ENCODE measurements at regions not wholly inside any gene's neighbourhood (a gene's known extent, or its start where the extent isn't known, plus 50 kb on each side); places are given as distances from the start of the nearest gene placed in this dataset.

DNA sequence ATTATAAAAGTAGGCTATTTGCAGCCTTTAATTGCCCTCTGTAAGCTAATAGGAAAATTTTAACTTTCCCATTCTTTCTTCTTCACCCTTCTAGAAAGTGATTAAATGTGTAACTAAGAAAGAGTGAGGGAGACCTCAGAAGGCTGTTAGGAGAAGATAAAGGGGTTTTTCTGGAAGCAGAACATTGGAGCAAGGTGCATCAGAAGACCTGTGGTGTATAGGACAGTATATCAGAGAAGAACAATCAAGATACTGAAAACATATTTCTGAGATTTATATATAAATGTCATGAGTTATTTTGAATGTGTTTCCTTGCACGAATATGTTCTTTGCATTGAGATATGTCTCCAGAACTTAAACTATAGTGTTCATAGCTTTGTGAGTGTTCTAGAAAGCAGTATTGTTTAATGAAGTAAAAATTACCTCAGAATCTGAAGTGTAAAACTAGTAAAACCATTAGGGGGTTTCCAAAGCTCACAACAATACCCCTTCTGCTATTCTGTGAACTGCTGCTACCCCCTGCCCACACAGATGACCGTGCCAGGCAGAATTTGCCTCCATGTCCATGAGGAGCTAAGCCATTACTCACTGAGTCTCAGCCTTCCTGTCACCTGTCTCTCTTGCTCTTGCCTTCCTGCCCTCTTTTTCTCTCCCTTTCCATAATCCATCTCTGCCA lies 537.9 kb downstream of the EPHA4 start:
- no peak for DNase-seq

DNA sequence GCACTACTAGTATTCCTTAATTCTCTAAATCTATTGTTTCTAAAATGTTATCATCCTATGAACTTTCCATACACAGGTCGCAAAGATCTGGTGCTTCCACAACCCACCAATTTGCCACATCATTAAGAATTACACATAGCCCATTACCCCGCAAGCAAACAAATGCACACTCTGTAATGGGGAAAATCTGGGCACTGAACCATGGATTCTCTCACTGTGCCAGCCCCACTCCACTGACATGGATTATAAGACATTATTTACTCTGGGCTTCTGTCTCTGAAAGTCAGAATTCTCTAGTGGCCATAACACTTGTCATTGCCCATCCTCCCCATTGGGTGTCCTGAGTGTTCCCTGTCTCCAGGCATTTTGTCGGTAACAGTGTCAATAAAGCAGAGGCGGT lies 537.1 kb downstream of the EPHA4 start:
- DNase-seq = no peak

GRCh38 chr2:221042926-221043325 lies 529.2 kb downstream of the EPHA4 start:
- no peak for DNase-seq

GRCh38 chr2:221044781-221045180 lies 527.3 kb downstream of the EPHA4 start:
- no peak for DNase-seq

DNA sequence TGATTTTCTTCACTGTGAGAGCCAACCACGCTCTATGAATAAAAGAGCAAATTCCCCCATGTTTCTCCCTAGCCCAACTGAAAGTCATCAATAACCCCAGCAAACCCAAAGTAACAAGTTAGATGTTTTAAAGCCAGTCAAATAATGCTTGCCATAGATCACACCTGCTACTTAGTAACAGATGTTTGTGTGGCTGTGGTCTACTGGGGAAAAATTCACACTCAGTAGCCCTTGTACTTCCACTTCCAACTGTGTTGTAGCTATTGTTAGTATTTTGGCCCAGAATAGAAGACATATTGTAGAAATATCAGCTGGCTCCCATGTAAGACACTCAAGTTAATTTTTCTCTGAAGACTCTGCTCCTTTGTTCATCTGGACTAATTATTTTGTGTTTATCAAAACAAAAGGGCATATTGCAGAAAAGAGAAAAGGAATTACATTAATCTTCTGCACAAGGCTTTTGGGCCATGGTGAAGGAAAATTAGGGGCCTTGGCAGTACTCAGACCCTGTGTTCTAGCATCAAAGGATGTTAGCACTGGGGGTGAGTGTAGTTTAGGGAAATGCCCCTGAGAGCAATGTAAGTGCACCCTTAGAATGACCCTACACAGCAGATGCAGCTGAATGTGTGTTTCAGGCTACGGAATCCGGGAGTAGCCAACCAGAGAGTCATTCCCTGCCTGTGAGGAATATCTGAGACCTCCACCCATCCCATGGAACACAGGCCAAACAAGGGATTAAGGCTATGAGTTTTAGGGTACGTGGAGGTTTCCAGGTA lies 521.9 kb downstream of the EPHA4 start:
- no peak for DNase-seq

DNA sequence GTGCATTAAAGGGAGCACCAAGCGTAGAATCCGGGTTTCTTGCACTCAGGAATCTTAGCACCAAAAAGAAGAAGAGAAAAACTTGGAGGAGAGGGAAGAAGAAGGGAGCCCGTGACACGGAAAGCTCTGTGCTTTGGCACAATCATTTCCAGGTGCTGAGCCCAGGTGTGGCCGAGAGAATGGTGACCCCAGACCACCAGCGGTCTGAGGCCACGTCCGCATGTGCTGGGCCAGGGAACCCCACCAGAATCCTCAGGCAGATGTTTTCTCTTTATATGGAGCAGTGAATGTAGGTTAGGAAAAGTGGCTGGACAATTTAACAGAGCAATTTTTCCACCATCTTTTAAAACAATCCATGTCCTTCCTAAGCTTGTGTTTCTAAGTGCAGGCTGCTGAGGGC lies 520.9 kb downstream of the EPHA4 start:
- no peak for DNase-seq

DNA sequence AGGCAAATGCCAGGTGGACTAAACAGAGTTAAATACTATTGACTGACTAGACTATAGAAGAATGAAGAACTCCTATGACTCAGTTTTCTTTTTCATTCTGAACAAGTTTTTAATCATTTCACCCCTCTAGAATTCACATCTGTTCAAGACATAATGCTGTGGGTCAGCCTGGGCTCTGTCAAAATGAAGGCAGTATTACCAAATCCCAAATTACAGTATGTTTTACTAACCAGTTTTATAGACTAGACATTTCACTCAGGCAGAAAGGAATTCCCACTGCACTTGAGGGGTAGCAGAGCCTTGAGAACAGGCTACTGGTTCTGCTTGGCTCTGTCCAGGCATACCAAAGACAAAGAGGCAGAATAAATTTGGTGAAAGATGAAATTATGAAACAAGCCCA lies 511.7 kb downstream of the EPHA4 start:
- no peak for DNase-seq

- no peak for DNase-seq
Observed at GRCh38 chr2:221063568-221063967, 508.5 kb downstream of the EPHA4 start.

DNA sequence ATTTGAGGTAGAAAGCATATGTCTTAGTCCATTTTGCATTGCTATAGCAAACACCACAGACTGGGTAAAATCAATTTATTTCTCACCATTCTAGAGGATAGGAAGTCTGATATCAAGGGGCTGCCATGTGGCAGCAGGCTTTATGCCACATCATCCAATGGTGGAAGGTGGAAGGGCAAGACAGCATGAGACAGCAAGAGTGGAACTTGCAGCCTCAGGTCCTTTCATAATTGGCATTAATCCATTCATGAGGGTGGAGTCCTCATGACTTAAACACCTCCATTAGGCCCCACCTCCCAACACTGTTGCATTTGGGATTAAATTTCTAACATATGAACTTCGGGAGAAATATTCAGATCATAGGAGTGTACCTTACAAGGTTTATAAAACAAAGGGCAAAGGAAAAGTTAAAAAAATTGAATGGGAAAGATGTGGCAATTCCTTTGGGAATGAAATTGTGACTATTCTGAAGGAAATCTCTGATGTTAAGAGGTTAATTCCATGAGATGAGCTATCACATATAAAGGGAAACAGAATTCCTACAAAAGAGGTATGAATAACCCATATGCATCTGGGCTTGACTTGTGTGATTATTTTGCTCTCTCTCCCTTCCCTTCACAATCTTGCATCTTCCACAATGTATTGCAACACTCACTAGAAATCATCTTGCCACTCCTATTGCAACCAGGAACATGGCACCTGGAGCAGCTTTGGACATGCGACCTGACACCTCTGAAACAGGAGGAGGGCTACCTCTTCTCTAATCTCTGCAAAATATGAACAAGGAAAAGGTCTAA lies 507.8 kb downstream of the EPHA4 start:
- DNase-seq = no peak

GRCh38 chr2:221064880-221065279 lies 507.2 kb downstream of the EPHA4 start:
- no peak for DNase-seq

GRCh38 chr2:221068123-221068522 lies 504.0 kb downstream of the EPHA4 start:
- no peak for DNase-seq

GRCh38 chr2:221070106-221070505 lies 502.0 kb downstream of the EPHA4 start:
- DNase-seq = no peak

GRCh38 chr2:221073326-221074049 lies 498.6 kb downstream of the EPHA4 start:
- DNase-seq = no peak

- no peak for DNase-seq
Observed at GRCh38 chr2:221074238-221074637, 497.9 kb downstream of the EPHA4 start.

DNA sequence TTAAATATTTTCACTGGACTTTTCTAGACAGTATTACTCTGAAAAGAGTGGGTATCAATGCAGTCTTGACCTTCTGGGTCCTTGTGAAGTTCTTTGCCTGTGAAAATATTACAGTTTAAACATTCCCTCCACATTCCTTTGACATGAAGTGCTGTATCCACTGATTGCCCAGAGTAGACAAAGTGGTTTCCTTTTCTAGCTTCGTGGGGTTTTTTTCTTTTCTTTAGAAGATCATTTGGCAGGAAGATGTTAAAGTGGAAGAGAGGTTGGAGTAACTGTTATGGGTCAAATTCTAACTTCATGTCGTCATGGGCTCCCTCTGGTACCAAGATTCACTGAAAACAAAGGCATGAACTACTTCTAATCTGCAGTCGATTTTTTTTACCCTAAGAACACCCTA lies 496.9 kb downstream of the EPHA4 start:
- DNase-seq = no peak

GRCh38 chr2:221077251-221077650 lies 494.9 kb downstream of the EPHA4 start:
- DNase-seq = no peak

DNA sequence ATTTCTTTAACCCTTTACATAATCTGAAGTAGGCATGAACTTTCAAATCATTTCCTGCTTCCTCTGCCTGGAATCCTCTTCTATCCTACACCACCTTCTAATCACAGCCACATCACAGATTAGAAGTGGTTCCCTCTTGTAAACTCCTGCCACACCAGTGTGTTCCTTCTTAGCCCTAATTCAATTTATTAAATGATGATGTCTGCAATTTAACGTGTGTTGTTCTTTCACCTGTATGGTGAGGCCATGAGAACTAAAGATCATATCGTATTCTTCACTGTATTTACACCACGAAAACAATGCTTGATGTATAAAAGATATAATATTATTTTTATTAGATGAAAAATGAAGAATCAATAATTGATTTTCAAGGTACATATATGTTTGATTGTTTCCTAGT lies 494.3 kb downstream of the EPHA4 start:
- no peak for DNase-seq

DNA sequence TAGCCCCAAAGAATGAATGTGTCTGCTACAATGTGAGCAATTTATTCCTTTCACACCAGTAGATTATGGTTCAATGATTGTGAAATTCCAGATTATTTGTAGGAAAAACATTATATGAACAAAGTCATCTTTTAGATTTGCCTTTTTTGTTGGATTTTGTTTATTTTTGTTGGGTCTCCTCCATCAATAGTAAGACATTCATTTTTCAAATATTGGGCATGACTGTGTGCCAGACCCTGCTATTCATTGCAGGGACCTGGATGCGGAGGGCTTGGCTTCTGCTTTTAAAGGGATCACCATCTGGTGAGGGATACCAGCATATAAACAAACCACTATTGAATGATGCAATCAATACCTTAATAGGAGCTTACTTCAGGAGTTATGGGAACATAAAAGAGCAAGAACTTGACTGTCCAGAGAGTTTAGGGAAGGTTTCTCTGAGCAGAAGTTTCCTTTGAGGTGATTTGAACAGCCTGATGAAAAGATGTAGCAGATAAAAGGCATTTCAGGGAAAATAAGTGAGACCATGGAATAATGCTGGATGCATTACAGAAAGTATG lies 486.7 kb downstream of the EPHA4 start:
- no peak for DNase-seq

GRCh38 chr2:221085936-221086335 lies 486.2 kb downstream of the EPHA4 start:
- no peak for DNase-seq

GRCh38 chr2:221087779-221088178 lies 484.3 kb downstream of the EPHA4 start:
- DNase-seq = no peak

- no peak for DNase-seq
Observed at GRCh38 chr2:221088506-221088905, 483.6 kb downstream of the EPHA4 start.

DNA sequence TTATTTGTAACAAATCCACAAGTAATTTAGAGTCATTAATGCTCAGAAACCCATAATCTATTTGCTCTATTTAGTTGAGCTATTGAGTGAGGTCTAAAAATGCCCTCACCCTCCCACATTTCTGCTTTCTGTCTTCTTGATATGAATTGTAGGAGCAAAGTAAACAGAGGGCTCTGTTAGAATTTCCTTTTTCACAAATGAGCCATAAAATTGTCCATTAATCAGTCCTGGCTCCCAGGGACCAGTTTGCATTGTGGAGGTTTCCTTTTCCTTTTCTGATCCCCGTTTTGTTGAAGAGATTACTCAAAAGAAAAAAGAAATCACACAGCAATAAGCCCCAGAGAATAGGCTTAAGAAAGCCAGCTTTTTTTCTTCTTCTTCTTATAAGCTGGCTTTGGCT lies 476.7 kb downstream of the EPHA4 start:
- DNase-seq = no peak

Data from activated gamma-delta T cell treated with Interleukin-2 at 50 U/mL for 16 hours (primary cell).